G401 (cell line): ENCODE measurements at regions not wholly inside any gene's neighbourhood (a gene's known extent, or its start where the extent isn't known, plus 50 kb on each side); places are given as distances from the start of the nearest gene placed in this dataset.

Source experiments
- DNase-seq: peaks from one replicate; pipeline ENCODE4 v3.0.0-alpha.2; 2015; ENCODE audit warnings: low spot score
- in situ Hi-C: cut with HindIII; loops from 2 replicates; pipeline ENCODE4 v1.10.0; 2016; ENCODE audit warnings: low sequenced_read_pairs, mixed read lengths

DNA sequence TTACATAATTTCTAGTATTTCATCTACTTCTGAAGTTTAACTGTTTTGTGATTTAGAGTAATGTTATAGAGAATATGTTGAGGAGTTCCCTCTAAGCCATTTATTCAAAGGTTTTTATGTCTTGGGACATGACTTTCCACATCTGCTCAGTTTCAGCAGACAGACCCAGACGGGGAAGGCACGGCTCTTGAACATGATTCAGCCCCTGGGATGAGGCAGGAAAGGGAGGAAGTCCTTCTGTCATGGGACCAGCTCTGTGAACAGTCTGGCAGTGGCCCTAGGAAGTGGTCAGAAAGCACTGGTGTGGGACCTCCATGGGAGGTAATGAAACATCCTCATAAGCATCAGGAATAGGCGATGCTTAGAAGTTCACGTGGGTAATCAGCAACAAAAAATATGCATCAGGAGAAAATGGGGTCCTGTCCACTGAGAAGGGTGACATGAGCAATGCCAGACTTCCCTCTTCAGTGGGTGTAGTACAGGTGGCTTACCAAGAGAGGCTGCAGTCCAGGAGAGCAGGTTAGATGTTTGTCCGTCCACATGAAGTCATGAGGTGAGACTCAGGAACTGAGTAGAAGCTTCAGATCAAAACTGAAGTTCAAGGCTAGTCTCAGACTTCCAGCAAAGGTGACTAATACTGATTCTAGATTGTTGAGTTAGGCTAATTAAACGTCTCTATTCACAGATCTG, 248.5 kb downstream of the IPO8 start:
- in situ Hi-C loops = no loop called here
- DNase-seq = no peak

DNA sequence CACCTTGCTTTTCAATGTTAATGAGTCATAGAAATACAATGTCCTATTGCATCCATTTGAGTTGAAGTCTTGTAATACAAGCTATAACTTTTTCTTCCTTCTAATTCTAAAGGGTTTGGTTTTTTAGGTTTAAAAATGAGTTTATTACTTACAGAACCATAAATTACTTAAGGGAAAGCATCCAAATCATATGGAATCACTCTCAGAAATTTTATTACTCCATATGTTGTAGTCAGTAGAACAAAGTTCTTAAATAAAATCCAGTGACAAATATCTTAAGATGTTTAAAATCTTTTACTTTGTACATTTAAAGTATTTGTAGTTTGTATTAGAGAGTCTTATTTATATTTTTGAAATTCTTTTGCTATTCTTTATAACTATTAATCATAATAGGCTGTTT, 253.2 kb downstream of the IPO8 start:
- no peak for DNase-seq
- in situ Hi-C loops = no loop called here

GRCh38 chr12:30440826-30441602, 254.7 kb downstream of the IPO8 start:
- no peak for DNase-seq
- in situ Hi-C loops = no loop called here

- in situ Hi-C loops = no loop called here
- no peak for DNase-seq
These were observed 256.5 kb downstream of the IPO8 start for GRCh38 chr12:30439201-30439600.

- peak; percentile 16 for DNase-seq
- in situ Hi-C loops = no loop called here
These were observed 257.0 kb downstream of the IPO8 start for GRCh38 chr12:30438601-30439041.

DNA sequence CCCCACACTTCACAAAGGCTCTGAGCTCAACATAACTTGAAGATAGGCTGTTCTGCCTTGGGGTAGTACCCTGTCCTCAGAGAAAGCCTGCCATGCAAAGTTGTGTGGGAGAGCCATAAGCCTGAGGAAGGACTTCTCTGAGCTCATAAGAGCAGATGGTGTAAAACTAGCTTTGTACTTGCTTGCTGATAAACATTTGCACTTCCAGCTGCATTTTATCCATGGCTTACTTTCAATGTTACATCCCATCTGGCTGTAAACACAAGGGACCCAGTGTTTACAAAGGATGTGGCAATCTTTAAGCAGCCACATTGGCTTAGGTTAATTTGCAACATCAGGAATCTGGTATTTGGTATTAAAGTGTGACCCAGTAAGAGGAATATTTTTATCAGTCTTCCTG, 258.1 kb downstream of the IPO8 start:
- in situ Hi-C loops = no loop called here
- DNase-seq = no peak

DNA sequence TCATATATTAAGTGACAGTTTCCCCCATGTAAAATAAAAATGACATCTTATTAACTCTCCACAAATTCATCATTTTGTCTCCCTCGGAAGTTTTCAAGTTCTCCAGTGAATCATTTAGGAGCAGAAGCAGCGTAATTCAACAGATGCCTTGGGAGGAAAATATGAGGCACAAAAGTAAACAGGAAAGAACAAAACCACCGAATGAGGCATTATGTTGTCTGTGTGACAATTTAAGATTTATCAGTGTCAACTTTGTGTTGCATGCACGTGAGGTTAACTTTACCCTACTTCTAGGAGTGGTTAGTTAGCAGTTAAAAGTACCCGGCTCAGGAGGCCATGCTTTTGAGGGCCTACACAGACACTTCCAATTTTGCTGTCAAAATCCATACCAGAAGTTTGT, 258.6 kb downstream of the IPO8 start:
- in situ Hi-C loops = no loop called here
- DNase-seq = no peak

GRCh38 chr12:30428098-30428497, 267.6 kb downstream of the IPO8 start:
- in situ Hi-C loops = no loop called here
- no peak for DNase-seq

GRCh38 chr12:30427555-30427954, 268.1 kb downstream of the IPO8 start:
- in situ Hi-C loops = no loop called here
- no peak for DNase-seq

DNA sequence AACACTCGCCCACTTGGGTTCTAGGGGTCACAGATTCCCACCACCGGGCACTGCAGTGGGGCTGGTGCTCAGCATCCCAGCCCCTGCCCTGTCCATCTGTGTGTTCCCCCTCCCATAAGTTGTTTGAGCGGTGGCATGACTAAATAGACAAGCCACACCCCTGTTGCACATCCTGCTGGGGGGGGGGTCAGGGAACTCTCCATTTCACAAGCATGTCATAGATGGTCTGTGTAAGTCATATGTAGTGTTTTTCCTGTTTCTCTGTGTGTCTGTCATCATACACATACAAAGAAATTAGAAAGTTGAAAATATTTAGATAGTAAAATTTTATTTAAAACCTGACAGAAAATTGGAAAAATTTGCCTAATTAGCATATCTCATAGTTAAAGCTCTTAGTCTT, 270.2 kb downstream of the IPO8 start:
- DNase-seq = no peak
- in situ Hi-C loops = no loop called here

GRCh38 chr12:30423330-30423729, 272.3 kb downstream of the IPO8 start:
- in situ Hi-C loops = no loop called here
- no peak for DNase-seq

DNA sequence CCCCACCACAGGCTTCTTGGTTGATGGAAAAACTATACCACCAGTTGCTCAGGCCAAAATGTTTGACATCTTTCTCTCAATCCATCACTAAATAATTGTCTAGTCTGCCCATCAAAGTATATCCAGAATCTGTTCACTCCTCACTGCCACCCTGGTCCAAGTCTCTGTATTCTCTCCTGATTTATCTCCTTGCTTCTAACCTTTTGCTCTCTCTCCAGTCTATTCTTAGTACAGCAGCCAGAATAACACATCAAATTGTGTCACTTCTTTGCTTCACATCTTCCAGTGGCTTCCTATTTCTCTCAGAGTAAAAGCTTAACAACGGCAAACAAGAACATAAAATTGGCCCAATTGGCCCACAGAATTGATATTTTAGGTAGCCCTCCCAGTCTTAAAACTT, 272.8 kb downstream of the IPO8 start:
- in situ Hi-C loops = no loop called here
- DNase-seq = no peak

DNA sequence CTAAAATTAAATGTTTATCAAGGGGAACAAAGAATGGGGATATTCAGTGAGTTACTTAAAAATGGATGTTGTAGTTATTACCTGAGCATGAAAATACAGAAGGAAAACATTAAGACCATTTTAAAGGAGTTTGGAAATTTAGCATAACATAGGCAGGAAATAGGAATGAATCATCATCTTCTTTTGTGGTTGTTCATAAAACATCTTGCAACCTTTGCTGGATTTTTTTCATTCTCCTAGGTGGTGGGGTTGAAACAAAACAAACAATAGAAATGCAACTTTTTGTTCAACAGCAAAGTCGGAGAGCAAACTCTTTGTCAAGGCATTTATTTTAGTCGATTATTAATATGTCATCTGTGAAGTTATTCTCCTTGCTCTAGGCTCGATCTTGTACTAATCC, 275.1 kb downstream of the IPO8 start:
- in situ Hi-C loops = no loop called here
- no peak for DNase-seq

- DNase-seq = no peak
- in situ Hi-C loops = no loop called here
These were observed 277.9 kb downstream of the IPO8 start for GRCh38 chr12:30417697-30418231.

- in situ Hi-C loops = no loop called here
- DNase-seq = no peak
These were observed 279.0 kb downstream of the IPO8 start for GRCh38 chr12:30416631-30417030.

- no peak for DNase-seq
- in situ Hi-C loops = no loop called here
These were observed 279.9 kb downstream of the IPO8 start for GRCh38 chr12:30415777-30416176.

DNA sequence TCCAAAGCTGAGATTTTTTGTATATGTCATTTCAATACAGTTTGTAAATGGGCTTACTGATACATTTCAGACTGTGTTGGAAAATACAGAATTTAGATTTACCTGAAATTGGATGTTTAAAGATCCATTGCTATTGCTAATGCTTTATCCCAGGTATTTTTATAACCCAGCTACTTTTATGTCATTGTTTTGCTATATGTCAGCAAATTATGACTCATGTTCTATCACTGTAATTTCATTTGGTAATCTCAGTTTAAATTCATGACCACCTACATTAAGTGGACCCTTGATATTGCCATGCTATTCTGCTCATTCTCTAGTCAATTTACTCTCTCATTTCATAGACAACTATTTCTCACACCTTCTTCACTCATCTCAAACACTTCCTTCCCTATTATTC, 281.2 kb downstream of the IPO8 start:
- in situ Hi-C loops = no loop called here
- DNase-seq = no peak

DNA sequence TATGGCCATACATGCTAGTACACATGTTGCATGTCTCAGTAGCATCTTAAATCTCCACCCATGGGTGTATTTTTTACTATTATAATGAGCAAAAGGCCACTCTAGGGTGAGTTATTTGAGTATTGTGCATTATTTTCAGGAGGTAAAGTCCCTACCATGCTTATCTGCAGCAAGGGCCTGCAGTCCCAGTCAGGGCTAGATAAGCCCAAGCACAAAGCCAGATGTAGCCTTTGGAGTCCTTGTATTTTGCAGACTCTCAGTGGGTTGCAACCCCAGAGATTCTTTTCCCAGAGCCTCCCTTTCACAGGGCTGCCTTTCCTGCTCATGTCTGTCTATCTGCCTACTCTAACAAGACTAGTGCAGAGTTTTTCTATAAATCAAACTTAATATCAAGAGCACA, 295.3 kb downstream of the IPO8 start:
- in situ Hi-C loops = no loop called here
- DNase-seq = no peak

DNA sequence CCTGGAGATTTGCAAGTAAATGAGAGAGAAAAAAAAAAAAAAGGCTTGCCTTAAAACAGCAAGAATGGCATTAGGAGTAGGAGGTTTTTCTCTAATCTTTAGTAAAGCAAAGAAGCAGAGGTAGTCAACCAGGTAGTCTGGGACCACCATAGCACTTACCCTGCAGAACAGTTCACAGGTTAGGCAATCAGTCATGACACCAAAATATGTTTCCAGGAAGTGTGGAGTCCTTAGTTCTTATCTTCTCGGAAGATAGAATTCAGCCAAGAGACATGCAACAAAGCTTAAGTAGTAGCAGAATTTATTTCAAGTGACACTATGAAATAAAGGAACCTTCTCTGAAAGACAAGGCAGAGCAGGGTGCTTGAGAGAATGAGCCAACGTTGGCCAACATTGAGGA, 295.8 kb downstream of the IPO8 start:
- in situ Hi-C loops = no loop called here

DNA sequence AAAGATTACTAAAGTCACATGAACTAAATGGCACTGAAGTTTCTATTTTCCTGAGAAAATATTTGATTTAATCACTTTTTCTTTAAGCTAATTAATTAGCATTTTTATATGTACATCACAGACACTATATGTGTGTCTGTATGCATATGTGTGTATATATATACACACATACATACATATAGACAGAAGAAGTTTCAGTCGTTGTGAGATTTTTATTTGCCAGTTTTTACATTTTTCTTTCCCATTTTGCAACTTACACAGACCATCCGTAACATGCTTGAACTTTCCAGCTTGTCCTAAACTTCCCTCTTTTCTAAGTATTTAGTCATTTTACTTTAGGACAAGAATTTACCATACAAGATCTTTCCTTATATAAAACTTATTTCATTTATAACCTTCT, 299.1 kb downstream of the IPO8 start:
- in situ Hi-C loops = no loop called here
- DNase-seq = no peak

More for the DNA sequence above, 295.8 kb downstream of the IPO8 start:
- no peak for DNase-seq

DNA sequence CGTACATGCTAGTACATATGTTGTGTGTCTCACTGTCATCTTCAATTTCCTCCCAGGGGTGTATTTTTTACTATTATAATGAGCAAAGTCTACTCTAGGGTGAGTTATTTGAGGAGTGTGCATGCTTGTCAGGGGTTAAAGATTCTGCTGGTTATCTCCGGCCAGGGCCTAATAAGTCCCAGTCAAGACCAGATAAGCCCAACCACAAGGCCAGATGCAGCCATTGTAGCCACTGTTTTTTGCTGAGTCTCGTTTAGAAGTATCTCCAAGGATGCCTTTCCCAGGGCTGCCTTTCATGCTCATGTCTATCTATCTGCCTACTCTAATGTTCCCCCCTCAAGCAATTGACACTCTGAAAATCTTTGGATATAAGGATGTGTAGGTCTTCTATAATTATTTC, 300.5 kb downstream of the IPO8 start:
- in situ Hi-C loops = no loop called here
- DNase-seq = no peak
